ENCODE measurements at regions not wholly inside any gene's neighbourhood (a gene's known extent, or its start where the extent isn't known, plus 50 kb on each side); places are given as distances from the start of the nearest gene placed in this dataset.

- TF ChIP-seq CTCF (IDR thresholded peaks at IDR 0.05), result no peak
- TF ChIP-seq POLR2A (IDR thresholded peaks at IDR 0.05), result no peak
These were observed 708.1 kb downstream of the GLUD2 start for GRCh38 chrX:121755541-121755940.
